IPS DF 6.9 (cell line): ENCODE measurements at regions not wholly inside any gene's neighbourhood (a gene's known extent, or its start where the extent isn't known, plus 50 kb on each side); places are given as distances from the start of the nearest gene placed in this dataset.

ENCODE experiments used
- DNase-seq: peaks from one replicate; pipeline ENCODE4 v3.0.0-alpha.2; 2013; ENCODE audit warnings: low read depth, low spot score
- H3K27ac ChIP-seq: one replicate; pipeline ENCODE4 v1.5.1; 2013; ENCODE audit warnings: low read length, control low read depth
- H3K27me3 ChIP-seq: 2 replicates; pipeline ENCODE4 v1.6.1; 2013; ENCODE audit warnings: mild to moderate bottlenecking, low read length; ENCODE audit not compliant: control insufficient read depth, insufficient read depth
- H3K36me3 ChIP-seq: 2 replicates; pipeline ENCODE4 v1.6.1; 2013; ENCODE audit warnings: low read length; ENCODE audit not compliant: control insufficient read depth, insufficient read depth
- H3K4me1 ChIP-seq: 2 replicates; pipeline ENCODE4 v1.6.1; 2013; ENCODE audit warnings: low read length; ENCODE audit not compliant: control insufficient read depth, insufficient read depth
- H3K4me3 ChIP-seq: 2 replicates; pipeline ENCODE4 v1.5.1; 2013; ENCODE audit warnings: mild to moderate bottlenecking, low read length
- H3K9me3 ChIP-seq: 2 replicates; pipeline ENCODE4 v1.6.1; 2013; ENCODE audit warnings: low read length, inconsistent platforms; ENCODE audit not compliant: control insufficient read depth, insufficient read depth
- WGBS: extraction: QIAGEN DNeasy Blood & Tissue Kit; methylation state at CpG from one replicate; pipeline ENCODE4 v1.1.7; 2013; ENCODE audit warnings: mixed read lengths, missing lambda C conversion rate; ENCODE audit not compliant: insufficient read length, insufficient coverage; 5-methylcytosine and 5-hydroxymethylcytosine counted together

GRCh38 chr2:144052083-144052482 lies 467.8 kb downstream of the ZEB2 start:
- H3K36me3 ChIP-seq = no peaks in the 10 kb centered on the region
- no peak overlapping the region for H3K4me3 ChIP-seq
- no peak overlapping the region for H3K27ac ChIP-seq
- no peaks in the 10 kb centered on the region for H3K9me3 ChIP-seq
- no peak for DNase-seq
- no peaks in the 10 kb centered on the region for H3K27me3 ChIP-seq
- H3K4me1 ChIP-seq = no peaks in the 10 kb centered on the region
- no CpG with 5 or more reads among the region's 4 CpGs for WGBS

GRCh38 chr2:144049137-144049536 lies 470.8 kb downstream of the ZEB2 start:
- Histone ChIP-seq H3K4me3 (no peak overlapping the region), H3K9me3 (no peaks in the 10 kb centered on the region), H3K27me3 (no peaks in the 10 kb centered on the region), H3K36me3 (no peaks in the 10 kb centered on the region), H3K27ac (no peak overlapping the region), H3K4me1 (no peaks in the 10 kb centered on the region)
- WGBS = no CpG with 5 or more reads among the region's 3 CpGs
- no peak for DNase-seq

- WGBS = no CpG with 5 or more reads among the region's 4 CpGs
- H3K36me3 ChIP-seq = no peaks in the 10 kb centered on the region
- DNase-seq = no peak
- H3K4me1 ChIP-seq = no peaks in the 10 kb centered on the region
- H3K27ac ChIP-seq = no peak overlapping the region
- H3K27me3 ChIP-seq = no peaks in the 10 kb centered on the region
- no peaks in the 10 kb centered on the region for H3K9me3 ChIP-seq
- no peak overlapping the region for H3K4me3 ChIP-seq
Observed at GRCh38 chr2:144048631-144049060, 471.3 kb downstream of the ZEB2 start.

- Histone ChIP-seq H3K4me3 (no peak overlapping the region), H3K27ac (no peak overlapping the region), H3K27me3 (no peaks in the 10 kb centered on the region), H3K36me3 (no peaks in the 10 kb centered on the region), H3K9me3 (no peaks in the 10 kb centered on the region), H3K4me1 (no peaks in the 10 kb centered on the region)
- no CpG with 5 or more reads among the region's 2 CpGs for WGBS
- no peak for DNase-seq
Observed at GRCh38 chr2:144042751-144043150, 477.2 kb downstream of the ZEB2 start.

- no peaks in the 10 kb centered on the region for H3K9me3 ChIP-seq
- H3K36me3 ChIP-seq = no peaks in the 10 kb centered on the region
- WGBS = no CpG with 5 or more reads among the region's 1 CpG
- no peaks in the 10 kb centered on the region for H3K4me1 ChIP-seq
- DNase-seq = no peak
- H3K27ac ChIP-seq = no peak overlapping the region
- no peak overlapping the region for H3K4me3 ChIP-seq
- H3K27me3 ChIP-seq = no peaks in the 10 kb centered on the region
Observed at GRCh38 chr2:144041612-144042011, 478.3 kb downstream of the ZEB2 start.

- no peak overlapping the region for H3K4me3 ChIP-seq
- no peak overlapping the region for H3K27ac ChIP-seq
- H3K27me3 ChIP-seq = no peaks in the 10 kb centered on the region
- DNase-seq = no peak
- WGBS = no CpG with 5 or more reads among the region's 2 CpGs
- no peaks in the 10 kb centered on the region for H3K4me1 ChIP-seq
- H3K9me3 ChIP-seq = no peaks in the 10 kb centered on the region
- no peaks in the 10 kb centered on the region for H3K36me3 ChIP-seq
Observed at GRCh38 chr2:144040834-144041233, 479.1 kb downstream of the ZEB2 start.

- no peaks in the 10 kb centered on the region for H3K27me3 ChIP-seq
- H3K27ac ChIP-seq = no peak overlapping the region
- no peaks in the 10 kb centered on the region for H3K36me3 ChIP-seq
- H3K4me1 ChIP-seq = no peaks in the 10 kb centered on the region
- no peak overlapping the region for H3K4me3 ChIP-seq
- no peak for DNase-seq
- no peaks in the 10 kb centered on the region for H3K9me3 ChIP-seq
Observed at GRCh38 chr2:144032566-144032965, 487.4 kb downstream of the ZEB2 start.

- no peak overlapping the region for H3K4me3 ChIP-seq
- no peak overlapping the region for H3K27ac ChIP-seq
- H3K4me1 ChIP-seq = no peaks in the 10 kb centered on the region
- no CpG with 5 or more reads among the region's 5 CpGs for WGBS
- no peaks in the 10 kb centered on the region for H3K27me3 ChIP-seq
- DNase-seq = no peak
- no peaks in the 10 kb centered on the region for H3K9me3 ChIP-seq
- no peaks in the 10 kb centered on the region for H3K36me3 ChIP-seq
Observed at GRCh38 chr2:144030791-144031190, 489.1 kb downstream of the ZEB2 start.

- H3K27me3 ChIP-seq = no peaks in the 10 kb centered on the region
- no peak overlapping the region for H3K27ac ChIP-seq
- no peak for DNase-seq
- H3K36me3 ChIP-seq = no peaks in the 10 kb centered on the region
- no peak overlapping the region for H3K4me3 ChIP-seq
- no peaks in the 10 kb centered on the region for H3K9me3 ChIP-seq
- H3K4me1 ChIP-seq = no peaks in the 10 kb centered on the region
- no CpG with 5 or more reads among the region's 4 CpGs for WGBS
Observed at GRCh38 chr2:144027593-144027992, 492.3 kb downstream of the ZEB2 start.

- DNase-seq = no peak
- no peak overlapping the region for H3K4me3 ChIP-seq
- no peaks in the 10 kb centered on the region for H3K4me1 ChIP-seq
- no CpG with 5 or more reads among the region's 1 CpG for WGBS
- H3K9me3 ChIP-seq = no peaks in the 10 kb centered on the region
- H3K27ac ChIP-seq = no peak overlapping the region
- H3K36me3 ChIP-seq = no peaks in the 10 kb centered on the region
- no peaks in the 10 kb centered on the region for H3K27me3 ChIP-seq
Observed at GRCh38 chr2:144026753-144027152, 493.2 kb downstream of the ZEB2 start.

- Histone ChIP-seq H3K27me3 (no peaks in the 10 kb centered on the region), H3K36me3 (no peaks in the 10 kb centered on the region), H3K4me1 (no peaks in the 10 kb centered on the region), H3K9me3 (no peaks in the 10 kb centered on the region), H3K27ac (no peak overlapping the region), H3K4me3 (no peak overlapping the region)
- no CpG with 5 or more reads among the region's 6 CpGs for WGBS
- DNase-seq = no peak
Observed at GRCh38 chr2:144020047-144020446, 499.9 kb downstream of the ZEB2 start.
